NB4 (cell line): ENCODE measurements at regions not wholly inside any gene's neighbourhood (a gene's known extent, or its start where the extent isn't known, plus 50 kb on each side); places are given as distances from the start of the nearest gene placed in this dataset.

Experiments used
- DNase-seq: peaks from one replicate; pipeline ENCODE4 v3.0.0; 2010; ENCODE audit warnings: low read depth
- H3K4me3 ChIP-seq: one replicate; pipeline ENCODE4 v1.5.1; 2011; ENCODE audit warnings: mild to moderate bottlenecking, low read depth, low read length, moderate library complexity
- MYC ChIP-seq: IDR thresholded peaks from 2 replicates; pipeline ENCODE4 v1.6.1; 2011; ENCODE audit warnings: low read depth, low read length
- POLR2A ChIP-seq: IDR thresholded peaks from 2 replicates; pipeline ENCODE4 v1.6.1; 2011; ENCODE audit warnings: mild to moderate bottlenecking; ENCODE audit not compliant: insufficient read length; ENCODE audit errors: extremely low read depth
- TF ChIP-seq, protein P1 (sequence below): IDR thresholded peaks from 2 replicates; pipeline ENCODE4 v1.6.1; 2011; ENCODE audit warnings: low read depth, low read length
- TF ChIP-seq, protein P2 (sequence below): IDR thresholded peaks from one replicate; pipeline ENCODE4 v1.5.1; 2012; ENCODE audit warnings: low read depth, low read length

DNA sequence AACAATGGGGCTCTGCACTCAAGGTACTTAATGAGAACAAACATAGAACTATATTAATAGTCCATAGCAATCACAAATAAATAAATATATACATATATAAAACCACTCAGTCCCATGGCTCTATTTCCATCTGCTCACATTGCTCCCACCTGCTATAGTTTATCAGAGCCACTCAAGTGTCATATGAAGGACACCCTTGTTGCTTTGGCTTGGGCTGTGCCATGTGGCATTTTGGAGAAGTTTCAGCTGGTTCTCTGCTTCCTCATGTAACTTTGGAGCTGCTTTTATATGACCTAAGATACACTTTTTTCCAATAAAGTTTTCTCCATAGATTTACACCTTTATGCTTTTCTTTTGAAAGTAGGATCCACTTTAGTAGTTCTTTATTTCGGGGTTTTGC is 126.4 kb downstream of the KCNJ2 start:
- peak; percentile 25 for DNase-seq
- TF ChIP-seq, protein P1, sequence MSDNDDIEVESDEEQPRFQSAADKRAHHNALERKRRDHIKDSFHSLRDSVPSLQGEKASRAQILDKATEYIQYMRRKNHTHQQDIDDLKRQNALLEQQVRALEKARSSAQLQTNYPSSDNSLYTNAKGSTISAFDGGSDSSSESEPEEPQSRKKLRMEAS: peak; percentile 54; the same call in 1 of the 2 replicates
- TF ChIP-seq, protein P2, sequence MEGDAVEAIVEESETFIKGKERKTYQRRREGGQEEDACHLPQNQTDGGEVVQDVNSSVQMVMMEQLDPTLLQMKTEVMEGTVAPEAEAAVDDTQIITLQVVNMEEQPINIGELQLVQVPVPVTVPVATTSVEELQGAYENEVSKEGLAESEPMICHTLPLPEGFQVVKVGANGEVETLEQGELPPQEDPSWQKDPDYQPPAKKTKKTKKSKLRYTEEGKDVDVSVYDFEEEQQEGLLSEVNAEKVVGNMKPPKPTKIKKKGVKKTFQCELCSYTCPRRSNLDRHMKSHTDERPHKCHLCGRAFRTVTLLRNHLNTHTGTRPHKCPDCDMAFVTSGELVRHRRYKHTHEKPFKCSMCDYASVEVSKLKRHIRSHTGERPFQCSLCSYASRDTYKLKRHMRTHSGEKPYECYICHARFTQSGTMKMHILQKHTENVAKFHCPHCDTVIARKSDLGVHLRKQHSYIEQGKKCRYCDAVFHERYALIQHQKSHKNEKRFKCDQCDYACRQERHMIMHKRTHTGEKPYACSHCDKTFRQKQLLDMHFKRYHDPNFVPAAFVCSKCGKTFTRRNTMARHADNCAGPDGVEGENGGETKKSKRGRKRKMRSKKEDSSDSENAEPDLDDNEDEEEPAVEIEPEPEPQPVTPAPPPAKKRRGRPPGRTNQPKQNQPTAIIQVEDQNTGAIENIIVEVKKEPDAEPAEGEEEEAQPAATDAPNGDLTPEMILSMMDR: no peak
- no peak for TF ChIP-seq POLR2A
- TF ChIP-seq MYC: no peak
- H3K4me3 ChIP-seq: no peak overlapping the region

DNA sequence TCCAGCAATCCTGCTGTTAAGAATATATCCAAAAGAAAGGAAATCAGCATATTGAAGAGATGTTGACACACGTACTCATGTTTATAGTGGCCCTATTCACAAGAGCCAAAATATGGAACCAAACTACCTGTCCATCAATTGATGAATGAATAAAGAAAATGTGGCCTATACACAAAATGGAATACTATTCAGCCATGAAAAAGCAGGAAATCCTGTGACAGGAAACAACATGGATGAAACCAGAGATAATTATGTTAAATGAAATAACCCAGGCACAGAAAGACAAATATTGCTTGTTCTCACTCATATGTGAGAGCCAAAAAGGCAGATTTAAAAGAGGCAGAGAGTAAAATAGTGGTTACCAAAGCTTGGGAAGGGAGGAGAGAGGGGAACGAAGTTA is 127.1 kb downstream of the KCNJ2 start:
- DNase-seq: no peak
- TF ChIP-seq POLR2A (no peak), MYC (no peak)
- TF ChIP-seq, protein P1: no peak
- TF ChIP-seq, protein P2: no peak
- H3K4me3 ChIP-seq: no peak overlapping the region

DNA sequence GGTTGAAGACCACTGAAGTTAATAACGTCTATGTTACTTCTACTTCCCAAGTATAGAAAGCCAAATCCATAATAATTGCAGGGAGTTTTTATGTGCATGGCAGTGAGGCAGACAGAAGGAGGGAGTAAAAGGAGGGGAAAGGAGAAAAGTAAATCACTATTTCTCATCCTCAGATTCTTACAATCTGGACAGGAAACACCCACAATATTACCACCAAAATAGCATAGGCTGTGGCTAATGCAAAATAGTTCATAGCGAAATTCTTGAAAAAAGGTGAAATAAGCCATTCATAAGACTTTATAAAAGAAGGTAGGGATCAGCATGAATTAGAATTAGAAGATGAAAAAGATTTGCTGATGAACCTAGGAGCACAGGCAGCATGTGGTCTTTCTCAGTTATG is 128.1 kb downstream of the KCNJ2 start:
- DNase-seq: no peak

DNA sequence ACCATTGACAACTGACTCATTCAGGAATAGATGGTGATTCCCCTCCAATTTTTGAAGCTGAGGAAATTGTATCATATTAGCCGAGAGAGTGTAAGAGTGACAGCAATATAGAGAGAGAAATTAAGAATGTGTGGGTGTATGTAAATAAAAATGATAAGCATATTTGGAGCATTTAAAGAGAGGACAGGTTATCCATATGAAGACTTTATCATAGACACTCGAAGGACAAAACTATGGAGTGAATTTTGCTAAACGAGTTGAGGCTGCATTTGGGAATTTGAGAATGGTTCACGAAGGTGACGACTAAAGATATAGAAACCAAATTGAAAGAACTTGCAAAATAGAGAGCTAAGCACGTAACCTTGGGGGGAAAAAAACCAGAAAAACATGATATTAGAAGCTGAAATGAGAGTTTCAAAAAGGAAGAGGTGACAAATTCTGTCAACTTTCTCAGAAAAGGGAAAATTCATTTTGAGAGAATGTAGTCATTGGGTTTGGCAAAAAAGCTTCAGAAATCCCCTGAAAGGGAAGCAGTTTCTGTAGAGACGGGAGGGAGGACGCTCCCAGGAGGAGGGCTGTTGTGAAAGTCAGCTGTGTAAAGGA is 129.7 kb downstream of the KCNJ2 start:
- no peak for DNase-seq
- no peak overlapping the region for H3K4me3 ChIP-seq
- TF ChIP-seq MYC (no peak), POLR2A (no peak)
- TF ChIP-seq, protein P1: no peak
- TF ChIP-seq, protein P2: no peak

More for the DNA sequence above, 128.1 kb downstream of the KCNJ2 start:
- no peak overlapping the region for H3K4me3 ChIP-seq
- TF ChIP-seq, protein P1: no peak
- TF ChIP-seq, protein P2: no peak
- no peak for TF ChIP-seq POLR2A
- TF ChIP-seq MYC: no peak

DNA sequence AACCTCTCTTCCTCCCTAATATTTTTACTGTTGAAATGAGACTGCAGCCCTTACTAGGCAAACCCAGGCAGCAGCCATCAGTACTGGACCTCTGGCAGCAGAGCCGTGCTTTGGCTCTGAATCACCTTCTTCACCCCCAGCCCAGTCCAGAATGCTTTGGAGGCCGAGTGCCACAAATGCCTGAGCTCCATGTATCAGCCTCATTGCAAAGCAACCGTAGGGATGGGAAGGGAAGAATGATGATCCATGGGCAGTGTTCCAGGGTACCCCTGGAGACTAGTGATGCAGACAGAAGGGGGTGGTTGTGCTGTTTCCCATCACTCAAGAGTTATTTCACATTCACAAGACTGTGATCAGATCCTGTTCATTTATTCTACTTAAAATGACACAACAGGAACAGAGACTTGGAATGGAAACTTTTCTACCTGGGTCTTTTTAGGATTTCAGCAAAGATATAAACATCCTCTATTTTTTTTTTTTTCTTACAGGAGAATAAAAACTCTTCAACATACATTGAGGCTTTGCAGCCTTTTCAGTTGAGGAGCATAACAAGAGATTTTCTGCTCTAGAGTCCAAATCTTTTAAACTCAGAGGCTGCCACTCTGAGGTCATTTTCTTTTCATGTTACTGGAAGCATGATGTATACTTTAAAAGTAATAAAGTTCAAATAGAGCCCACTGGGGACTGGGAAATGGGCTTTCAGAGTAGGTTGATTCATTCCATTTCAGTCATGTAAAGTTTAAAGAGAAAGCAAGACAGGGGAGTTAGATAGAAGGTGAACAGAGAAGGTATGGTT is 138.3 kb downstream of the KCNJ2 start:
- TF ChIP-seq, protein P2: no peak
- TF ChIP-seq MYC (no peak), POLR2A (no peak)
- TF ChIP-seq, protein P1: no peak
- H3K4me3 ChIP-seq: no peak overlapping the region
- no peak for DNase-seq
